ENCODE measurements at regions not wholly inside any gene's neighbourhood (a gene's known extent, or its start where the extent isn't known, plus 50 kb on each side); places are given as distances from the start of the nearest gene placed in this dataset.

DNA sequence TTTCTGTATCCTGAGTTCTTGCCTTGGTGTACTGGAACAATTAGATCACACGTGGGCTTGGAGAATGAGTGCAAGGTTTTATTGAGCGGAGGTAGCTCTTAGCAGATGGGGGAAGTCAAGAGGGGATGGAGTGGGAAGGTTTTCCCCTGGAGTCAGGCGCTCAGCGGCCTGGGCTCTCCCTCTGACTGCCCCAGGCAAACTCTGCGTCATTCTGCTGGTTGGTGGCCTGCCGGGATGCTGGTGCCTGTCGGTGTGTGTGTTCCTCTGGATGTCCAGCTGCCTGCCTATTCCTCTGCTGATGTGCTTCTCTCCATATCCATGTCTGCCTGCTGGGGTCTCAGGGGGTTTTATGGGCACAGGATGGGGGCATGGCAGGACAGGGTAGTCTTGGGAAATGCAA is 111.0 kb downstream of the TRIB2 start:
- DNase-seq (ENCODE audit: low spot score) = no peak
- TF ChIP-seq, protein P1, sequence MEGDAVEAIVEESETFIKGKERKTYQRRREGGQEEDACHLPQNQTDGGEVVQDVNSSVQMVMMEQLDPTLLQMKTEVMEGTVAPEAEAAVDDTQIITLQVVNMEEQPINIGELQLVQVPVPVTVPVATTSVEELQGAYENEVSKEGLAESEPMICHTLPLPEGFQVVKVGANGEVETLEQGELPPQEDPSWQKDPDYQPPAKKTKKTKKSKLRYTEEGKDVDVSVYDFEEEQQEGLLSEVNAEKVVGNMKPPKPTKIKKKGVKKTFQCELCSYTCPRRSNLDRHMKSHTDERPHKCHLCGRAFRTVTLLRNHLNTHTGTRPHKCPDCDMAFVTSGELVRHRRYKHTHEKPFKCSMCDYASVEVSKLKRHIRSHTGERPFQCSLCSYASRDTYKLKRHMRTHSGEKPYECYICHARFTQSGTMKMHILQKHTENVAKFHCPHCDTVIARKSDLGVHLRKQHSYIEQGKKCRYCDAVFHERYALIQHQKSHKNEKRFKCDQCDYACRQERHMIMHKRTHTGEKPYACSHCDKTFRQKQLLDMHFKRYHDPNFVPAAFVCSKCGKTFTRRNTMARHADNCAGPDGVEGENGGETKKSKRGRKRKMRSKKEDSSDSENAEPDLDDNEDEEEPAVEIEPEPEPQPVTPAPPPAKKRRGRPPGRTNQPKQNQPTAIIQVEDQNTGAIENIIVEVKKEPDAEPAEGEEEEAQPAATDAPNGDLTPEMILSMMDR (IDR thresholded peaks at IDR 0.05; ENCODE audit: extremely low read depth, missing control alignments) = no peak

DNA sequence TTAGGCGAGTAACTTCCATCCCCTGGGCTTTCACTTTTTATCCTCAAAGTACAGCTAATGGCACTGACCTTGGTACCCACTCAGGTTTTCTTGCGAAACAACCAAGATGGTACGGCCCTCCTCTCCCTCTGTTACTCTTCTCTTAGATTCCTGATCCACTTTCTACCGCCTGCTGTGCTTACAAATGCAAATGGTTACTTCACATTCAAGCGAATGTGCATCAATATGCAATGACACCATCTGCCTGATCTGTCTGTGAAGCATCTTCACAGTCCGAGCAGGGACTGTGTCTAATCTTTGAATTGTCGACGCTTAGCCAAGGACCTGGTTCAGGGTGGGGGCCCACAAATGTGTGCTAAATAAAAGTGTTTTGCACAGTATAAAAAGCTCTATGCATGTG is 112.2 kb downstream of the TRIB2 start:
- DNase-seq (ENCODE audit: low spot score) = no peak
- TF ChIP-seq, protein P1 (IDR thresholded peaks at IDR 0.05; ENCODE audit: extremely low read depth, missing control alignments) = no peak

DNA sequence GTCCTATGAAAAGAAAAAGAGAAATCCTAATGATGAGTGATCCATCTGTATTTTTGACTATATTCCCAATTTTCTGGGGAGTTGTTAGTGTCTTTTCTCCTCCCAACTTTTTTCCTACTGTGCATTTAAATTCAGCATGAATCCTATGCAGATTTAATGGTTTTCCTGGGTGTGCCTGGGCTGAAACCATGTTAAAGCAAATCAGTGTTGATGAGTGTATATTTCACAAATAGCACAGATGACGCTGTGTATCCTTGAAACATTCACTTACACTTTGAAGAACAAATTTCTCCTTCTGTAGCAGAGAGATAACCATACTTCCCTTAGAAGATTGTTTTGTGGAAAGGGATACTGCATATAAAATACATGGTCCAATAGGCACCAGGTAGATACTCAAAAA is 114.3 kb downstream of the TRIB2 start:
- DNase-seq (ENCODE audit: low spot score) = no peak
- TF ChIP-seq, protein P1 (IDR thresholded peaks at IDR 0.05; ENCODE audit: extremely low read depth, missing control alignments) = no peak

DNA sequence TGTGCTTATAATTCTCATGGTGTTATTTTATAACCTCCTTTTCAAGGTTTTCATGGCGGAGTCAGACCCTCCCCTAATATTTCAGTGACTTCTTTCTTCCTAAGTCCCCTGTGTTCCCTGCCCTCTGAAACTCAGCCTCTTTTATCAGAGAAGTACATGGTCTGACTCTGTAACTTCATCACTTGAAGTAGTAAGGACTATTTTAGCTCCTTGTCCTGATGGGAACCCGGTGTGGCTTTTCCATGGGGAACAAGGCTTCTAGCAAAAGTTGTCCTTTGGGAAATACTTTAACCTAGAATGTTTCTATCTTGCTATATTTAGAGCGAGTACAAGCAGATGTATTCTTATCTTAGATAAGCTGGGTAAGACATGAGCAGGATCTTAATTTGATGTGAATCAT is 117.5 kb downstream of the TRIB2 start:
- TF ChIP-seq, protein P1 (IDR thresholded peaks at IDR 0.05; ENCODE audit: extremely low read depth, missing control alignments) = no peak
- no peak for DNase-seq (ENCODE audit: low spot score)

DNA sequence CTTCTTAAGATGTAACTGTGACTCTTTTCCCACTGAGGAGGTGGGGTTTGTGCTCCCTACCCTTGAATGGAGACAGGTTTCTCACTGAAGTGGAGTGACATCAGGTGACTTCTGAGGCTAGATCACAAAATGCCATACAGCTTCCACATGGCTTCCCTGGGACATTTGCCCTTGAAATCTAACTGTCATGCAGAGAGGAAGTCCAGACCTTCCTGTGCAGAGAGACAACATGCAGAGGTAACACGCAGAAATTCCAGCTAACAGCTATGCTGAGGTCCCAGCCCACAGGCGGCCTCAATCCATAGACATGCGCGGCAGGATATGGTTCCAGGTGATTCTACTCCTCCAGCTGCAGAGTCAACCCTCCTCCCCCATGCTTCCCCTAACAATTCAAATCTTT is 119.0 kb downstream of the TRIB2 start:
- no peak for DNase-seq (ENCODE audit: low spot score)
- TF ChIP-seq, protein P1 (IDR thresholded peaks at IDR 0.05; ENCODE audit: extremely low read depth, missing control alignments) = no peak

DNA sequence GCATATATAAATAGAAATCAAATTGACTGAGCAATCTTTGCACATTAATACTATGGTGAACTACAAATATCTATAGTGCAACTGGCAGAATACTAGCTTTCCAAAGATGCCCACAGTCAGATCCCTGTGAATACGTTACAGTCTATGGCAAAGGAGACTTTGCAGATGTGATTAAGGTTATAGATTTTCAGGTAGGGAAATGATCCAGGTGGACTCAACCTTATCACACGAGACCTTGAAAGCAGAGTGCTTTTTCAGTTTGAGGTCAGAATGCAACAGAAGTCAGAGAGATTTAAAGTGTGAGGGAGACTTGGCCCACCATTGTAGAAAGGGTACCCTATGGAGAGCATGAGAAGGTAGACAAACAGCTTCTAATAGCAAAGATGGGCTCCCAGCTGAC is 122.6 kb downstream of the TRIB2 start:
- TF ChIP-seq, protein P1 (IDR thresholded peaks at IDR 0.05; ENCODE audit: extremely low read depth, missing control alignments) = no peak
- no peak for DNase-seq (ENCODE audit: low spot score)

DNA sequence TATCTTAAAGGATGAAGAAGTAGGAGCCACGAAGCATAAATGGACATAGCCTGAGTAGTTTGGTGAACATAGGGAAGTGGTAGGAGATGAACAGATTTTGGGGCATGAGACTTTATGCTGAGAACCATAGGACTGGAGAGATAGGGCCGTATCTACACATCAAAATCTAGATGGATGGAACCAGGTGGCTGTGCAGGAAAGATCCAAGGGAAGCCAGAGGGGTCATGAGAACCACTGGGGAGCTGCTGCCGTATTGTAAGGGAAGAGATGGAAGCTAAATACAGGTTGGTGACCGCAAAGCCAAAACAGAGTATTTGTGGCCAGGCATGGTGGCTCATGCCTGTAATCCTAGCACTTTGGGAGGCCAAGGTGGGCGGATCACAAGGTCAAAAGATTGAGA is 124.3 kb downstream of the TRIB2 start:
- DNase-seq (ENCODE audit: low spot score) = no peak
- TF ChIP-seq, protein P1 (IDR thresholded peaks at IDR 0.05; ENCODE audit: extremely low read depth, missing control alignments) = no peak

Measured in GM20000 (cell line).